GM21717 (cell line): ENCODE measurements at regions not wholly inside any gene's neighbourhood (a gene's known extent, or its start where the extent isn't known, plus 50 kb on each side); places are given as distances from the start of the nearest gene placed in this dataset.
"Not testable (repeated sequence)": the region's sequence is repeated elsewhere in the genome, so short reads cannot be mapped to it uniquely, and the experiment has no call there.

Experiments used
- ATAC-seq: cut with Tn5 transposase; IDR thresholded peaks from one replicate; pipeline ENCODE4 v1.9.1; 2021; ENCODE audit warnings: mild to moderate bottlenecking, moderate library complexity; ENCODE audit not compliant: unreplicated experiment

GRCh38 chr11:110347660-110348059 lies 51.2 kb upstream of the RDX start:
- no peak for ATAC-seq

GRCh38 chr11:110349138-110349996 lies 53.0 kb upstream of the RDX start:
- ATAC-seq, result peak; percentile 83

GRCh38 chr11:110349997-110350383 lies 53.6 kb upstream of the RDX start:
- ATAC-seq, result not testable (repeated sequence)

GRCh38 chr11:110355011-110355744 lies 58.8 kb upstream of the RDX start:
- ATAC-seq, result no peak

GRCh38 chr11:110356762-110357671 lies 60.6 kb upstream of the RDX start:
- ATAC-seq, result peak; percentile 54

GRCh38 chr11:110358336-110358735 lies 61.9 kb upstream of the RDX start:
- no peak for ATAC-seq

- ATAC-seq, result not testable (repeated sequence)
Measured at GRCh38 chr11:110360781-110361408, 64.5 kb upstream of the RDX start.

GRCh38 chr11:110362971-110363509 lies 66.6 kb upstream of the RDX start:
- ATAC-seq, result no peak

- no peak for ATAC-seq
Measured at GRCh38 chr11:110366291-110366690, 63.5 kb upstream of the FDX1 start.

GRCh38 chr11:110367571-110367970 lies 62.2 kb upstream of the FDX1 start:
- no peak for ATAC-seq

GRCh38 chr11:110371084-110371483 lies 58.7 kb upstream of the FDX1 start:
- ATAC-seq, result no peak

- ATAC-seq, result peak; percentile 89
Measured at GRCh38 chr11:110373051-110373702, 56.6 kb upstream of the FDX1 start.

- no peak for ATAC-seq
Measured at GRCh38 chr11:110374921-110375320, 54.8 kb upstream of the FDX1 start.

GRCh38 chr11:110375351-110375750 lies 54.4 kb upstream of the FDX1 start:
- no peak for ATAC-seq

- ATAC-seq, result no peak
Measured at GRCh38 chr11:110376021-110376420, 53.7 kb upstream of the FDX1 start.

- ATAC-seq, result peak; percentile 51
Measured at GRCh38 chr11:110376711-110377324, 52.9 kb upstream of the FDX1 start.

- no peak for ATAC-seq
Measured at GRCh38 chr11:110377434-110377833, 52.3 kb upstream of the FDX1 start.

GRCh38 chr11:110379261-110379660 lies 50.5 kb upstream of the FDX1 start:
- ATAC-seq, result no peak

- no peak for ATAC-seq
Measured at GRCh38 chr11:110379936-110380335, 49.8 kb upstream of the FDX1 start.
